ENCODE measurements at regions not wholly inside any gene's neighbourhood (a gene's known extent, or its start where the extent isn't known, plus 50 kb on each side); places are given as distances from the start of the nearest gene placed in this dataset.
A peak's percentile ranks its signal among the peaks of the same experiment; 100 is the strongest.

GRCh38 chr12:92465786-92466295 is 236.9 kb upstream of the PLEKHG7 start:
- DNase-seq (ENCODE audit: low spot score): no peak

- DNase-seq (ENCODE audit: low spot score): no peak
Observed at GRCh38 chr12:92464911-92465310, 237.9 kb upstream of the PLEKHG7 start.

- no peak for DNase-seq (ENCODE audit: low spot score)
Observed at GRCh38 chr12:92463171-92463570, 239.6 kb upstream of the PLEKHG7 start.

GRCh38 chr12:92462527-92462926 is 240.3 kb upstream of the PLEKHG7 start:
- DNase-seq (ENCODE audit: low spot score): peak; percentile 36

GRCh38 chr12:92462049-92462448 is 240.7 kb upstream of the PLEKHG7 start:
- peak; percentile 50 for DNase-seq (ENCODE audit: low spot score)

- DNase-seq (ENCODE audit: low spot score): no peak
Observed at GRCh38 chr12:92459850-92460249, 242.9 kb upstream of the PLEKHG7 start.

GRCh38 chr12:92458996-92459395 is 243.8 kb upstream of the PLEKHG7 start:
- DNase-seq (ENCODE audit: low spot score): no peak

- no peak for DNase-seq (ENCODE audit: low spot score)
Observed at GRCh38 chr12:92457458-92458180, 245.2 kb upstream of the PLEKHG7 start.

GRCh38 chr12:92452763-92453162 is 250.0 kb upstream of the PLEKHG7 start:
- DNase-seq (ENCODE audit: low spot score): no peak

- no peak for DNase-seq (ENCODE audit: low spot score)
Observed at GRCh38 chr12:92446083-92446460, 256.7 kb upstream of the PLEKHG7 start.

- DNase-seq (ENCODE audit: low spot score): no peak
Observed at GRCh38 chr12:92445253-92446082, 257.3 kb upstream of the PLEKHG7 start.

GRCh38 chr12:92444763-92445162 is 258.0 kb upstream of the PLEKHG7 start:
- DNase-seq (ENCODE audit: low spot score): no peak

GRCh38 chr12:92442782-92443181 is 260.0 kb upstream of the PLEKHG7 start:
- DNase-seq (ENCODE audit: low spot score): no peak

GRCh38 chr12:92440072-92440471 is 262.7 kb upstream of the PLEKHG7 start:
- no peak for DNase-seq (ENCODE audit: low spot score)

GRCh38 chr12:92439420-92439805 is 263.4 kb upstream of the PLEKHG7 start:
- no peak for DNase-seq (ENCODE audit: low spot score)

GRCh38 chr12:92438641-92439419 is 264.0 kb upstream of the PLEKHG7 start:
- DNase-seq (ENCODE audit: low spot score): no peak

GRCh38 chr12:92437452-92437851 is 265.3 kb upstream of the PLEKHG7 start:
- DNase-seq (ENCODE audit: low spot score): peak; percentile 8

- no peak for DNase-seq (ENCODE audit: low spot score)
Observed at GRCh38 chr12:92436856-92437255, 265.9 kb upstream of the PLEKHG7 start.

- no peak for DNase-seq (ENCODE audit: low spot score)
Observed at GRCh38 chr12:92434607-92435025, 268.2 kb upstream of the PLEKHG7 start.

- DNase-seq (ENCODE audit: low spot score): no peak
Observed at GRCh38 chr12:92432724-92433441, 269.9 kb upstream of the PLEKHG7 start.

GRCh38 chr12:92431146-92431545 is 271.6 kb upstream of the PLEKHG7 start:
- peak; percentile 11 for DNase-seq (ENCODE audit: low spot score)

- no peak for DNase-seq (ENCODE audit: low spot score)
Observed at GRCh38 chr12:92426332-92426731, 276.5 kb upstream of the PLEKHG7 start.
